ENCODE measurements at regions not wholly inside any gene's neighbourhood (a gene's known extent, or its start where the extent isn't known, plus 50 kb on each side); places are given as distances from the start of the nearest gene placed in this dataset.

GRCh38 chrX:94178145-94178788, 504.3 kb downstream of the FAM133A start:
- H3K4me3 ChIP-seq (replicated peaks in 1 of 2; ENCODE audit: low read depth in 2 of 2, low read length in 2 of 2), result no peak overlapping the region
- no peak for TF ChIP-seq CTCF (IDR thresholded peaks at IDR 0.05; ENCODE audit: low read depth, low read length)
- DNase-seq (ENCODE audit: low read depth in 2 of 2), result peak in 1 of 2 donors; percentile 0

GRCh38 chrX:94204524-94204923, 530.5 kb downstream of the FAM133A start:
- TF ChIP-seq CTCF (IDR thresholded peaks at IDR 0.05; ENCODE audit: low read depth, low read length), result no peak
- DNase-seq (ENCODE audit: low read depth in 2 of 2), result no peak
- H3K4me3 ChIP-seq (replicated peaks in 1 of 2; ENCODE audit: low read depth in 2 of 2, low read length in 2 of 2), result no peak overlapping the region

GRCh38 chrX:94216738-94217137, 542.7 kb downstream of the FAM133A start:
- TF ChIP-seq CTCF (IDR thresholded peaks at IDR 0.05; ENCODE audit: low read depth, low read length), result no peak
- no peak overlapping the region for H3K4me3 ChIP-seq (replicated peaks in 1 of 2; ENCODE audit: low read depth in 2 of 2, low read length in 2 of 2)
- DNase-seq (ENCODE audit: low read depth in 2 of 2), result no peak

GRCh38 chrX:94252211-94252610, 578.2 kb downstream of the FAM133A start:
- TF ChIP-seq CTCF (IDR thresholded peaks at IDR 0.05; ENCODE audit: low read depth, low read length), result no peak
- H3K4me3 ChIP-seq (replicated peaks in 1 of 2; ENCODE audit: low read depth in 2 of 2, low read length in 2 of 2), result no peak overlapping the region
- DNase-seq (ENCODE audit: low read depth in 2 of 2), result no peak

GRCh38 chrX:94256396-94256795, 582.4 kb downstream of the FAM133A start:
- no peak for DNase-seq (ENCODE audit: low read depth in 2 of 2)
- no peak overlapping the region for H3K4me3 ChIP-seq (replicated peaks in 1 of 2; ENCODE audit: low read depth in 2 of 2, low read length in 2 of 2)
- no peak for TF ChIP-seq CTCF (IDR thresholded peaks at IDR 0.05; ENCODE audit: low read depth, low read length)

- DNase-seq (ENCODE audit: low read depth in 2 of 2), result no peak
- H3K4me3 ChIP-seq (replicated peaks in 1 of 2; ENCODE audit: low read depth in 2 of 2, low read length in 2 of 2), result no peak overlapping the region
- no peak for TF ChIP-seq CTCF (IDR thresholded peaks at IDR 0.05; ENCODE audit: low read depth, low read length)
Measured at GRCh38 chrX:94265323-94265722, 591.3 kb downstream of the FAM133A start.

GRCh38 chrX:94288325-94288724, 614.3 kb downstream of the FAM133A start:
- no peak for DNase-seq (ENCODE audit: low read depth in 2 of 2)
- H3K4me3 ChIP-seq (replicated peaks in 1 of 2; ENCODE audit: low read depth in 2 of 2, low read length in 2 of 2), result no peak overlapping the region
- TF ChIP-seq CTCF (IDR thresholded peaks at IDR 0.05; ENCODE audit: low read depth, low read length), result no peak

Data from cardiac fibroblast (primary cell).